ENCODE measurements at regions not wholly inside any gene's neighbourhood (a gene's known extent, or its start where the extent isn't known, plus 50 kb on each side); places are given as distances from the start of the nearest gene placed in this dataset.

DNA sequence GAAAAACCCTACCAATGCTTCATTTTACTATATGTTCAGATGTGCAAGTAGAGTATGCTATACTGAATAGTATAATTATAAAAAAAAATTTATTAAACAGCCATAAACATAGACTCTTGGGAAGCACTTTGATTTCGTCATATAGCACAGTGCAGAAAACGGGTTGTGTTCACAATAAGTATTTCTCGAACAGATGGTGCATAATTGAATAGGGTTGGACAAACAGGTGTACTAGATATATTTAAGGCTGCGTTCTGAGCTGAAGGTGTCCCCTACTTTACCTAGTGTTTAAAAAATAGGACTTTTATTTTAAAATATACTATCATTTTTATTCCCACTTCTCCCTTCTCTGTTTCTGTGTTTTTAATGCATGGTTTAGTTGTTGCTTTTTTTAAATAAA lies 841.5 kb downstream of the ANKRD7 start (continued):
- no peak for TF ChIP-seq RELA (IDR thresholded peaks at IDR 0.05; ENCODE audit: borderline replicate concordance, partially characterized antibody)
- TF ChIP-seq, protein P1, sequence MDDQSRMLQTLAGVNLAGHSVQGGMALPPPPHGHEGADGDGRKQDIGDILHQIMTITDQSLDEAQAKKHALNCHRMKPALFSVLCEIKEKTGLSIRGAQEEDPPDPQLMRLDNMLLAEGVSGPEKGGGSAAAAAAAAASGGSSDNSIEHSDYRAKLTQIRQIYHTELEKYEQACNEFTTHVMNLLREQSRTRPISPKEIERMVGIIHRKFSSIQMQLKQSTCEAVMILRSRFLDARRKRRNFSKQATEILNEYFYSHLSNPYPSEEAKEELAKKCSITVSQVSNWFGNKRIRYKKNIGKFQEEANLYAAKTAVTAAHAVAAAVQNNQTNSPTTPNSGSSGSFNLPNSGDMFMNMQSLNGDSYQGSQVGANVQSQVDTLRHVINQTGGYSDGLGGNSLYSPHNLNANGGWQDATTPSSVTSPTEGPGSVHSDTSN (IDR thresholded peaks at IDR 0.05; ENCODE audit: insufficient replicate concordance, low read depth, low read length), result no peak

DNA sequence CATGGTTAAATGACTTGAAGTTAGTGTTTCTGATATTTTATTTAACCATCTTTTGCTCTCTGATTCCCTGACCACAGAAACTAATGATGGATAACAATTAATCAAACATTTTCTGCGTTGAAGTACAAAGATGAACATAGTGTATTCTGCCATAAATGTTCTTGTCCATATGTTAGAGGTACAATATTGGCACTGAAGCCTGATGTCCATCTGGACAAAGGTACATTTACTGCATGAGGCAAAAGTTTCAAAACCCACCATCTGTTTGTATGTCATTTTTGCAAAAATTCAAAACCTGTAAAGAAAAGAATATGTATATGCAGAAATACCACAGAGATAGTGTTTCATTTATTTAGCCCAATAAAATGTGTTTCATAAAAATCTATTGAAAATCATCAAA lies 861.5 kb downstream of the ANKRD7 start:
- no TSS peak for BruUV-seq (replicated peaks)
- Histone ChIP-seq H2AFZ (ENCODE audit: control insufficient read depth, low read depth, low read length) (no peak overlapping the region), H3K4me1 (ENCODE audit: control insufficient read depth, insufficient read depth, low read length) (no peaks in the 10 kb centered on the region), H4K20me1 (ENCODE audit: control insufficient read depth, insufficient read depth) (no peaks in the 10 kb centered on the region), H3K4me3 (no peak overlapping the region), H3K27ac (ENCODE audit: control insufficient read depth, insufficient read depth) (no peak overlapping the region), H3K27me3 (replicated peaks in 1 of 2; ENCODE audit: control insufficient read depth in 2 of 2, insufficient read depth in 2 of 2, low read length in 1 of 2) (no peaks in the 10 kb centered on the region), H3K79me2 (ENCODE audit: control insufficient read depth, insufficient read depth, low read length) (no peaks in the 10 kb centered on the region), H3K4me2 (ENCODE audit: control insufficient read depth, insufficient read depth) (no peak overlapping the region), H3K36me3 (ENCODE audit: control insufficient read depth in 2 of 2, insufficient read depth in 2 of 2, low read length in 1 of 2) (no peaks in the 10 kb centered on the region), H3K9me3 (replicated peaks; ENCODE audit: control insufficient read depth, insufficient read depth, low read length) (no peaks in the 10 kb centered on the region), H3K9ac (ENCODE audit: control insufficient read depth, insufficient read depth, low read length) (no peak overlapping the region)
- POLR2A ChIA-PET, result no interaction called here
- in situ Hi-C loops (cut with MboI), result no loop called here
- no peak for DNase-seq (ENCODE audit: low read depth, low spot score)
- no peak for TF ChIP-seq TARDBP (IDR thresholded peaks at IDR 0.05; ENCODE audit: borderline replicate concordance)
- TF ChIP-seq FOS (IDR thresholded peaks at IDR 0.05; ENCODE audit: borderline replicate concordance, extremely low read depth, insufficient read length), result no peak
- SMC1A ChIA-PET (ENCODE audit: uncharacterized antibody, unreplicated experiment), result no interaction called here
- FAIRE-seq, result no peak
- WGBS (ENCODE audit: insufficient coverage, insufficient replicate concordance, low lambda C conversion rate, missing lambda C conversion rate), result 4% methylated on average over 1 of the region's 1 CpG
- RAD21 ChIA-PET (ENCODE audit: unreplicated experiment), result no interaction called here
- intact Hi-C loops (cut with micrococcal nuclease; ENCODE audit: unreplicated experiment), result no loop called here
- no peak for ATAC-seq
- CTCF ChIA-PET, result no interaction called here

DNA sequence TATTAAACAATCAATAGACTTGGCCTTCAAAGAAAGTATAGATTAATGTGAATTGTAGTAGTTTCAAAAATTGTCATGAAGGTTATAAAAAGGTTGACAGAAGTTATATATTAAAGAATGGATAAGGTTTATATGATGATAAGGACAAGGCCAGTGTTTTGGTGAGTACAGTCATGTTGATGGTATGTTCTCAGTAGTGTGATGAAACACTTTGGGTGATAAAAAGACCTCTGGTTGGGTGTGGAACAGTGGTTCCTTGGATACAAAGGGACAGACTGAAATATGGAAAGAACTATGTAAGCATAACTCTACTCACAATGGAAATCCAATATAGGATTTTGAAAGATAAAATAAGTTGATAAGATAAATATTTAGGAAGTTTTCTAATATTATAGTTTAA lies 866.3 kb downstream of the ANKRD7 start:
- no peaks in the 10 kb centered on the region for H3K36me3 ChIP-seq (ENCODE audit: control insufficient read depth in 2 of 2, insufficient read depth in 2 of 2, low read length in 1 of 2)
- H3K9me3 ChIP-seq (replicated peaks; ENCODE audit: control insufficient read depth, insufficient read depth, low read length), result no peaks in the 10 kb centered on the region
- no peak overlapping the region for H3K9ac ChIP-seq (ENCODE audit: control insufficient read depth, insufficient read depth, low read length)
- no peaks in the 10 kb centered on the region for H3K27me3 ChIP-seq (replicated peaks in 1 of 2; ENCODE audit: control insufficient read depth in 2 of 2, insufficient read depth in 2 of 2, low read length in 1 of 2)
- no peak for ATAC-seq
- RAD21 ChIA-PET (ENCODE audit: unreplicated experiment), result no interaction called here
- no peak overlapping the region for H2AFZ ChIP-seq (ENCODE audit: control insufficient read depth, low read depth, low read length)
- H3K79me2 ChIP-seq (ENCODE audit: control insufficient read depth, insufficient read depth, low read length), result no peaks in the 10 kb centered on the region
- no peak for FAIRE-seq
- no peaks in the 10 kb centered on the region for H3K4me1 ChIP-seq (ENCODE audit: control insufficient read depth, insufficient read depth, low read length)
- TF ChIP-seq TBL1XR1 (IDR thresholded peaks at IDR 0.05; ENCODE audit: low read depth, low read length) (no peak), ZSCAN29 (IDR thresholded peaks at IDR 0.05) (no peak), STAT3 (IDR thresholded peaks at IDR 0.05; ENCODE audit: low read depth, low read length) (no peak), SIN3A (IDR thresholded peaks at IDR 0.05; ENCODE audit: low read depth, low read length) (no peak)
- H3K4me2 ChIP-seq (ENCODE audit: control insufficient read depth, insufficient read depth), result no peak overlapping the region
- no peak for DNase-seq (ENCODE audit: low read depth, low spot score)
- H4K20me1 ChIP-seq (ENCODE audit: control insufficient read depth, insufficient read depth), result no peaks in the 10 kb centered on the region
- H3K27ac ChIP-seq (ENCODE audit: control insufficient read depth, insufficient read depth), result no peak overlapping the region
- in situ Hi-C loops (cut with MboI), result no loop called here
- no peak overlapping the region for H3K4me3 ChIP-seq
- POLR2A ChIA-PET, result no interaction called here
- CTCF ChIA-PET, result no interaction called here
- intact Hi-C loops (cut with micrococcal nuclease; ENCODE audit: unreplicated experiment), result no loop called here
- SMC1A ChIA-PET (ENCODE audit: uncharacterized antibody, unreplicated experiment), result no interaction called here
- BruUV-seq (replicated peaks), result no TSS peak
